ENCODE measurements at regions not wholly inside any gene's neighbourhood (a gene's known extent, or its start where the extent isn't known, plus 50 kb on each side); places are given as distances from the start of the nearest gene placed in this dataset. TPM values are rescaled to one million over a fixed set of nuclear protein-coding genes. Genes with fewer than 3 reads are reported as not detected.

- no peak overlapping the region for H3K4me3 ChIP-seq
- DNase-seq, result no peak
- 11 to 23% (median 11%) methylated on average over 1 of the region's 1 CpG for WGBS, 3 donors
- no peaks in the 10 kb centered on the region for H3K4me1 ChIP-seq (ENCODE audit: insufficient read depth)
- no peaks in the 10 kb centered on the region for H3K9me3 ChIP-seq
- H3K27ac ChIP-seq, result no peak overlapping the region
- TF ChIP-seq, protein P1, sequence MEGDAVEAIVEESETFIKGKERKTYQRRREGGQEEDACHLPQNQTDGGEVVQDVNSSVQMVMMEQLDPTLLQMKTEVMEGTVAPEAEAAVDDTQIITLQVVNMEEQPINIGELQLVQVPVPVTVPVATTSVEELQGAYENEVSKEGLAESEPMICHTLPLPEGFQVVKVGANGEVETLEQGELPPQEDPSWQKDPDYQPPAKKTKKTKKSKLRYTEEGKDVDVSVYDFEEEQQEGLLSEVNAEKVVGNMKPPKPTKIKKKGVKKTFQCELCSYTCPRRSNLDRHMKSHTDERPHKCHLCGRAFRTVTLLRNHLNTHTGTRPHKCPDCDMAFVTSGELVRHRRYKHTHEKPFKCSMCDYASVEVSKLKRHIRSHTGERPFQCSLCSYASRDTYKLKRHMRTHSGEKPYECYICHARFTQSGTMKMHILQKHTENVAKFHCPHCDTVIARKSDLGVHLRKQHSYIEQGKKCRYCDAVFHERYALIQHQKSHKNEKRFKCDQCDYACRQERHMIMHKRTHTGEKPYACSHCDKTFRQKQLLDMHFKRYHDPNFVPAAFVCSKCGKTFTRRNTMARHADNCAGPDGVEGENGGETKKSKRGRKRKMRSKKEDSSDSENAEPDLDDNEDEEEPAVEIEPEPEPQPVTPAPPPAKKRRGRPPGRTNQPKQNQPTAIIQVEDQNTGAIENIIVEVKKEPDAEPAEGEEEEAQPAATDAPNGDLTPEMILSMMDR (IDR thresholded peaks at IDR 0.05), result no peak
- TF ChIP-seq EP300 (IDR thresholded peaks at IDR 0.05), result no peak
- no peak for TF ChIP-seq POLR2A (IDR thresholded peaks at IDR 0.05)
- intact Hi-C loops (cut with DNase I), result no loop called here
- H3K36me3 ChIP-seq, result no peaks in the 10 kb centered on the region
- H3K27me3 ChIP-seq, result no peaks in the 10 kb centered on the region
These were observed 49.9 kb upstream of the SSBP2 start for GRCh38 chr5:81800797-81801196.

Small RNA genes lying in the stretch of these regions (small RNA-seq; reads per million reads assigned to genes)
- gene SEM1P1, result not detected
